Endothelial cell (in vitro differentiated cells): ENCODE measurements at regions not wholly inside any gene's neighbourhood (a gene's known extent, or its start where the extent isn't known, plus 50 kb on each side); places are given as distances from the start of the nearest gene placed in this dataset.

Experiments
- DNase-seq: peaks from one replicate; pipeline ENCODE4 v3.0.0; 2021; ENCODE audit warnings: low spot score
- H3K27ac Mint-ChIP-seq: one replicate; pipeline ENCODE4 v1.8.0; 2021; ENCODE audit warnings: mixed read lengths, inconsistent platforms; ENCODE audit not compliant: unreplicated experiment
- H3K27me3 Mint-ChIP-seq: one replicate; pipeline ENCODE4 v1.8.0; 2021; ENCODE audit warnings: mild to moderate bottlenecking, moderate library complexity, mixed read lengths, inconsistent platforms; ENCODE audit not compliant: unreplicated experiment
- H3K36me3 Mint-ChIP-seq: one replicate; pipeline ENCODE4 v1.8.0; 2021; ENCODE audit warnings: mild to moderate bottlenecking, low read depth, mixed read lengths, inconsistent platforms; ENCODE audit not compliant: unreplicated experiment
- H3K4me1 Mint-ChIP-seq: one replicate; pipeline ENCODE4 v1.8.0; 2021; ENCODE audit warnings: mild to moderate bottlenecking, mixed read lengths, inconsistent platforms; ENCODE audit not compliant: unreplicated experiment
- H3K4me3 Mint-ChIP-seq: one replicate; pipeline ENCODE4 v1.8.0; 2021; ENCODE audit warnings: mild to moderate bottlenecking, mixed read lengths, inconsistent platforms; ENCODE audit not compliant: unreplicated experiment
- H3K9me3 Mint-ChIP-seq: one replicate; pipeline ENCODE4 v1.8.0; 2021; ENCODE audit warnings: mixed read lengths, inconsistent platforms; ENCODE audit not compliant: unreplicated experiment
- TF ChIP-seq, protein P1 (sequence below): fragments of 200-600 bp; sonication (generic); IDR thresholded peaks from one replicate; pipeline ENCODE4 v1.5.0; 2021; ENCODE audit warnings: antibody characterized with exemption; ENCODE audit not compliant: unreplicated experiment

DNA sequence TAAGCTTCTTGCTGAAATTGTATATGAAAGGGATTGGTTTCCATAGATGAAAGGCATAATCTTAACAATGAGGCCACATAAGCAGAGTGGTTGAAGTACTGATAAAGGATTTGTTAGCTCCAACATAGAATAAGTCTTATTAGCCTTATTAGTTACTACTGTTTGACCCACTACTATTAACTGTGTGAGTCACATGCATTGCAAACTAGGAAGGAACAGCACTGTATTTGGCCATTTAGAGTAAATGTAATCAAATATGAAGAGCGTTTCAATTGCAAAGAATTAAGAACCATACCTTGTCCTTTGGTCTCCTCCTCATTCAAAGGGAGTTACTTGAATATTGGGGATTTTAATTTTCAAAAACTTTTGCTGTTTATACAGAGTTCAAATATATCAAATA lies 428.9 kb downstream of the MDFIC start:
- TF ChIP-seq, protein P1, sequence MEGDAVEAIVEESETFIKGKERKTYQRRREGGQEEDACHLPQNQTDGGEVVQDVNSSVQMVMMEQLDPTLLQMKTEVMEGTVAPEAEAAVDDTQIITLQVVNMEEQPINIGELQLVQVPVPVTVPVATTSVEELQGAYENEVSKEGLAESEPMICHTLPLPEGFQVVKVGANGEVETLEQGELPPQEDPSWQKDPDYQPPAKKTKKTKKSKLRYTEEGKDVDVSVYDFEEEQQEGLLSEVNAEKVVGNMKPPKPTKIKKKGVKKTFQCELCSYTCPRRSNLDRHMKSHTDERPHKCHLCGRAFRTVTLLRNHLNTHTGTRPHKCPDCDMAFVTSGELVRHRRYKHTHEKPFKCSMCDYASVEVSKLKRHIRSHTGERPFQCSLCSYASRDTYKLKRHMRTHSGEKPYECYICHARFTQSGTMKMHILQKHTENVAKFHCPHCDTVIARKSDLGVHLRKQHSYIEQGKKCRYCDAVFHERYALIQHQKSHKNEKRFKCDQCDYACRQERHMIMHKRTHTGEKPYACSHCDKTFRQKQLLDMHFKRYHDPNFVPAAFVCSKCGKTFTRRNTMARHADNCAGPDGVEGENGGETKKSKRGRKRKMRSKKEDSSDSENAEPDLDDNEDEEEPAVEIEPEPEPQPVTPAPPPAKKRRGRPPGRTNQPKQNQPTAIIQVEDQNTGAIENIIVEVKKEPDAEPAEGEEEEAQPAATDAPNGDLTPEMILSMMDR = no peak
- H3K4me1 Mint-ChIP-seq = no peaks in the 10 kb centered on the region
- H3K27ac Mint-ChIP-seq = no peak overlapping the region
- H3K27me3 Mint-ChIP-seq = no peaks in the 10 kb centered on the region
- no peak for DNase-seq
- H3K9me3 Mint-ChIP-seq = no peaks in the 10 kb centered on the region
- H3K36me3 Mint-ChIP-seq = no peaks in the 10 kb centered on the region
- no peak overlapping the region for H3K4me3 Mint-ChIP-seq

DNA sequence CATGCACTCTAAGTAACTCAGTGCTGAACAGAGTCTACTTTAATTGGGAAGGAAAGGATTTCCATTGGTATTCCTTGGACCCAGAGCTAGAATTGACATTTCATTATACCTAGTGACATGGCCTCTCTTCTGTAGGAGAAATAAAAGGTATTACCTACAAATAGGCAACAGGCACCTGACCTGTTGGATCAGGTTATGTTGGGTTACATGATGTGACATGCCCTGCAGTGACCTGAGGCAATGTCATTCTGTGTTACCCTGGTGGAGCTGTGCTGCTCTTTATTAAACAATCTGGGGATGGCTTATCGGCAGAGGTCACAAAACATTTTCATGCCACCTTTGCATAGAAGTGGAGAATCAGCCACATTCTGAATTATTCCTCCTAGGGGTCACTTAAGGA lies 427.7 kb downstream of the MDFIC start:
- TF ChIP-seq, protein P1 = no peak
- H3K27me3 Mint-ChIP-seq = no peaks in the 10 kb centered on the region
- DNase-seq = no peak
- no peak overlapping the region for H3K4me3 Mint-ChIP-seq
- no peaks in the 10 kb centered on the region for H3K36me3 Mint-ChIP-seq
- no peaks in the 10 kb centered on the region for H3K9me3 Mint-ChIP-seq
- no peaks in the 10 kb centered on the region for H3K4me1 Mint-ChIP-seq
- H3K27ac Mint-ChIP-seq = no peak overlapping the region

DNA sequence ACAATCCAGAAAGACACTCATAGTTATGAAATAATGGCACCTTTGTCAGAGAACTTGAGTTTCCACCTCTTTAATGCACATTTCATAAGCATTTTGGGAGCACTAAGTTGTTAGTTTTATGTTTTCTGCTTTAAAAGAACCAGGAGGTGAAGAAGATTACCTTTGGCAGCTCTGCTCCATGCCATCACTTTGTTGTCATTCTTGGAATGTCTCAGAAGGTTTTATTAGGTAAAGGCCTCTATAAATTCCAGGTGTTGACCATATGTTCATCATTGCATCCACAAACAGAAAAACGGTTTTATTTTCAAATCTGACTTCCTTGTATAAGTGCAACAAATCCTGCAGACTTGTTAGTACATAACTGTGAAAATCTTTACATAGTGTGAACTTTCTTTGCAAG lies 424.8 kb downstream of the MDFIC start:
- no peak overlapping the region for H3K27ac Mint-ChIP-seq
- no peaks in the 10 kb centered on the region for H3K27me3 Mint-ChIP-seq
- no peak for DNase-seq
- H3K9me3 Mint-ChIP-seq = no peaks in the 10 kb centered on the region
- H3K4me3 Mint-ChIP-seq = no peak overlapping the region
- H3K36me3 Mint-ChIP-seq = no peaks in the 10 kb centered on the region
- TF ChIP-seq, protein P1 = no peak
- no peaks in the 10 kb centered on the region for H3K4me1 Mint-ChIP-seq

DNA sequence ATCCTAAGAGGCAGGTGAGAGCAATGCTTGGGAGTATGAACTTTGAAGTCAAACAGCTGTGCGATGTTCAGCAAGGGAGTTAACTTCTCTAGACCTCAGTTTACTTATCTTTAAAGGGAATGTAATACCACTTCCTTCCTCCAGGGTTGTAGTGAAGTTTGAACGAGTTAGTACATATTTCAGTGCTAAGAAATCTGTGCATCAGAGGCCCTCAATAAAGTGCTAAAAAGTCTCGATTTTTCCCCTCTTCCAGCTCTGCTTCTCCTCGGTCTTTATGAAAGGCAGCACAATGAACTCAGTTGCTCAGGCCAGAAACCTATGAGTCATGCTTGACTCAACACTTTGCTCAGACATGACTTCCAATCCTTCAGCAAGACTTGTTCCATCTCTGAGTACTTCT lies 418.9 kb downstream of the MDFIC start:
- Mint-ChIP-seq H3K36me3 (no peaks in the 10 kb centered on the region), H3K27ac (no peak overlapping the region), H3K4me1 (no peaks in the 10 kb centered on the region), H3K9me3 (no peaks in the 10 kb centered on the region), H3K27me3 (no peaks in the 10 kb centered on the region), H3K4me3 (no peak overlapping the region)
- DNase-seq = no peak
- TF ChIP-seq, protein P1 = peak; percentile 70

DNA sequence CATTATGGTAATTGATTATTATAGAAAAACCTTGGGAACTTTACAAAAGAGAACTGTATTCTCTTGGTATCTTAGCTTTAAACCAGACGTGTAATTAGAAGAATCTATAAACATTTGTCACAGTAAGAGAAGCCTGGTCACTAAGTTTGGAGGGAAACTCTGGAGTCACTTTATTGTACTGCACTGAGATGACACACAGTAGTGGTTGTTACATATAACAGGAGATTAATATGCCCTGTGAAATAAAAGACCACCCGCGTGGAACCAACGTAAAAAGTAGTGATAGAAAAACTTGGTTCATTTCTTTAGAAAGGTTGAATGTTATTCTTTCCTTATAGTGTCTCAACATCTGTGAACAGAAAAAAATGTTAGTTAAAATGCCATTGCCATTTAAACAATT lies 416.1 kb downstream of the MDFIC start:
- H3K4me3 Mint-ChIP-seq = no peak overlapping the region
- H3K27ac Mint-ChIP-seq = no peak overlapping the region
- TF ChIP-seq, protein P1 = no peak
- no peaks in the 10 kb centered on the region for H3K36me3 Mint-ChIP-seq
- H3K27me3 Mint-ChIP-seq = no peaks in the 10 kb centered on the region
- no peak for DNase-seq
- no peaks in the 10 kb centered on the region for H3K9me3 Mint-ChIP-seq
- no peaks in the 10 kb centered on the region for H3K4me1 Mint-ChIP-seq
